ENCODE measurements at regions not wholly inside any gene's neighbourhood (a gene's known extent, or its start where the extent isn't known, plus 50 kb on each side); places are given as distances from the start of the nearest gene placed in this dataset.

DNA sequence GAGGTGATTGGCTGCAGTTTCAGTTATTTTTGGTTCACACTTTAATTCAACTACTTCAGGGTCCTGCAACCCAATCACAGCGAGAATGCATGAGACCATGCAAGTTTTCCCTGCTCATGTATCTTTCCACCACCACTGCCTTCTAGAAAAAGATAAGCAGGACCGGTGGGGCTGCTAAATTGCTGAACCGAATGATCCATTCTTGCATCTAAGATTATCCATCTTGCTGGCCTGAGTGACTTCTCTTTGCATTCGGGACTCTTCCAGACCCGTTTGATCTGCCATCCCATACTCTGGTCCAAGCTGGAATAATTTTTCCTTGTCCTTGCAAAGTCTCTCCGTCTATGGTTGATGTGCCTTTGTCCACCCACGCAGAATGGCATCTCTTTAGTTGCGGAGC is 56.3 kb upstream of the TP53I11 start:
- TF ChIP-seq EP300 (IDR thresholded peaks at IDR 0.05; ENCODE audit: low read depth) (no peak), POLR2A (IDR thresholded peaks at IDR 0.05) (no peak)
- TF ChIP-seq, protein P1, sequence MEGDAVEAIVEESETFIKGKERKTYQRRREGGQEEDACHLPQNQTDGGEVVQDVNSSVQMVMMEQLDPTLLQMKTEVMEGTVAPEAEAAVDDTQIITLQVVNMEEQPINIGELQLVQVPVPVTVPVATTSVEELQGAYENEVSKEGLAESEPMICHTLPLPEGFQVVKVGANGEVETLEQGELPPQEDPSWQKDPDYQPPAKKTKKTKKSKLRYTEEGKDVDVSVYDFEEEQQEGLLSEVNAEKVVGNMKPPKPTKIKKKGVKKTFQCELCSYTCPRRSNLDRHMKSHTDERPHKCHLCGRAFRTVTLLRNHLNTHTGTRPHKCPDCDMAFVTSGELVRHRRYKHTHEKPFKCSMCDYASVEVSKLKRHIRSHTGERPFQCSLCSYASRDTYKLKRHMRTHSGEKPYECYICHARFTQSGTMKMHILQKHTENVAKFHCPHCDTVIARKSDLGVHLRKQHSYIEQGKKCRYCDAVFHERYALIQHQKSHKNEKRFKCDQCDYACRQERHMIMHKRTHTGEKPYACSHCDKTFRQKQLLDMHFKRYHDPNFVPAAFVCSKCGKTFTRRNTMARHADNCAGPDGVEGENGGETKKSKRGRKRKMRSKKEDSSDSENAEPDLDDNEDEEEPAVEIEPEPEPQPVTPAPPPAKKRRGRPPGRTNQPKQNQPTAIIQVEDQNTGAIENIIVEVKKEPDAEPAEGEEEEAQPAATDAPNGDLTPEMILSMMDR (IDR thresholded peaks at IDR 0.05) = no peak
